H9 (cell line): ENCODE measurements at regions not wholly inside any gene's neighbourhood (a gene's known extent, or its start where the extent isn't known, plus 50 kb on each side); places are given as distances from the start of the nearest gene placed in this dataset.

Experiments
- DNase-seq: peaks from one replicate; pipeline ENCODE4 v3.0.0-alpha.2; 2017
- H2AFZ ChIP-seq: one replicate; pipeline ENCODE4 v1.6.1; 2013; ENCODE audit warnings: mild to moderate bottlenecking, low read length, control low read depth, moderate library complexity
- H2AK5ac ChIP-seq: 2 replicates; pipeline ENCODE4 v1.6.1; 2013; ENCODE audit warnings: low read length, control low read depth, mixed read lengths; ENCODE audit not compliant: insufficient read length
- H2BK120ac ChIP-seq: one replicate; pipeline ENCODE4 v1.6.1; 2013; ENCODE audit warnings: low read depth, mild to moderate bottlenecking, low read length, control low read depth, inconsistent platforms; ENCODE audit not compliant: poor library complexity, severe bottlenecking
- H2BK12ac ChIP-seq: 2 replicates; pipeline ENCODE4 v1.6.1; 2013; ENCODE audit warnings: low read length, control low read depth, mixed read lengths, low read depth; ENCODE audit not compliant: insufficient read length
- H2BK15ac ChIP-seq: 2 replicates; pipeline ENCODE4 v1.6.1; 2013; ENCODE audit warnings: low read depth, low read length, control low read depth
- H2BK20ac ChIP-seq: one replicate; pipeline ENCODE4 v1.6.1; 2013; ENCODE audit warnings: low read depth, mild to moderate bottlenecking, low read length, control low read depth, inconsistent platforms; ENCODE audit not compliant: poor library complexity, severe bottlenecking
- H2BK5ac ChIP-seq: 2 replicates; pipeline ENCODE4 v1.6.1; 2013; ENCODE audit warnings: low read length, control low read depth, mixed read lengths; ENCODE audit not compliant: insufficient read length
- H3K14ac ChIP-seq: 2 replicates; pipeline ENCODE4 v1.6.1; 2013; ENCODE audit warnings: low read length, control low read depth; ENCODE audit not compliant: insufficient read depth
- H3K18ac ChIP-seq: 2 replicates; pipeline ENCODE4 v1.6.1; 2013; ENCODE audit warnings: low read depth, mild to moderate bottlenecking, mixed read lengths, low read length, control low read depth; ENCODE audit not compliant: insufficient read length
- H3K23ac ChIP-seq: 2 replicates; pipeline ENCODE4 v1.6.1; 2013; ENCODE audit warnings: low read length, control low read depth, mixed read lengths, low read depth; ENCODE audit not compliant: insufficient read length
- H3K23me2 ChIP-seq: 2 replicates; pipeline ENCODE4 v1.6.1; 2013; ENCODE audit warnings: low read depth, mild to moderate bottlenecking, mixed read lengths, low read length, control low read depth; ENCODE audit not compliant: insufficient read length, poor library complexity, severe bottlenecking
- H3K27ac ChIP-seq: 2 replicates; pipeline ENCODE4 v1.5.1; 2013; ENCODE audit warnings: low read length, control low read depth, mixed read lengths, low read depth; ENCODE audit not compliant: insufficient read length
- H3K27me3 ChIP-seq: 2 replicates; pipeline ENCODE4 v1.6.1; 2013; ENCODE audit warnings: low read length, control low read depth, inconsistent platforms; ENCODE audit not compliant: insufficient read depth
- H3K4ac ChIP-seq: 2 replicates; pipeline ENCODE4 v1.6.1; 2013; ENCODE audit warnings: low read depth, mild to moderate bottlenecking, control low read depth, inconsistent platforms, low read length, moderate library complexity
- H3K4me1 ChIP-seq: 2 replicates; pipeline ENCODE4 v1.6.1; 2013; ENCODE audit warnings: low read length, control low read depth, inconsistent platforms; ENCODE audit not compliant: insufficient read depth
- H3K4me2 ChIP-seq: 2 replicates; pipeline ENCODE4 v1.6.1; 2013; ENCODE audit warnings: low read length, control low read depth, mixed read lengths; ENCODE audit not compliant: insufficient read length, insufficient read depth
- H3K56ac ChIP-seq: 2 replicates; pipeline ENCODE4 v1.6.1; 2013; ENCODE audit warnings: low read depth, mild to moderate bottlenecking, mixed read lengths, low read length, control low read depth; ENCODE audit not compliant: insufficient read length
- H3K79me1 ChIP-seq: 2 replicates; pipeline ENCODE4 v1.6.1; 2013; ENCODE audit warnings: low read depth, mild to moderate bottlenecking, moderate library complexity, low read length, control low read depth, inconsistent platforms; ENCODE audit not compliant: insufficient read depth, poor library complexity, severe bottlenecking
- H3K79me2 ChIP-seq: 2 replicates; pipeline ENCODE4 v1.6.1; 2013; ENCODE audit warnings: low read length, control low read depth, inconsistent platforms; ENCODE audit not compliant: insufficient read depth
- H3K9ac ChIP-seq: 2 replicates; pipeline ENCODE4 v1.6.1; 2013; ENCODE audit warnings: low read length, control low read depth, mixed read lengths; ENCODE audit not compliant: insufficient read length; ENCODE audit errors: extremely low read depth
- H3K9me3 ChIP-seq: one replicate; pipeline ENCODE4 v1.6.1; 2013; ENCODE audit warnings: low read depth, low read length, inconsistent platforms; ENCODE audit not compliant: control insufficient read depth
- H3T11ph ChIP-seq: one replicate; pipeline ENCODE4 v1.6.1; 2013; ENCODE audit warnings: mild to moderate bottlenecking, low read length, control low read depth, inconsistent platforms
- H4K20me1 ChIP-seq: one replicate; pipeline ENCODE4 v1.6.1; 2013; ENCODE audit not compliant: control insufficient read depth, insufficient read length, insufficient read depth
- H4K5ac ChIP-seq: 2 replicates; pipeline ENCODE4 v1.6.1; 2013; ENCODE audit warnings: low read depth, mild to moderate bottlenecking, mixed read lengths, low read length, control low read depth; ENCODE audit not compliant: insufficient read length
- H4K8ac ChIP-seq: replicated peaks from 2 replicates; pipeline ENCODE4 v1.6.1; 2013; ENCODE audit warnings: low read length, control low read depth, mixed read lengths, low read depth; ENCODE audit not compliant: insufficient read length
- H4K91ac ChIP-seq: 2 replicates; pipeline ENCODE4 v1.6.1; 2013; ENCODE audit warnings: low read depth, mild to moderate bottlenecking, moderate library complexity, mixed read lengths, low read length, control low read depth; ENCODE audit not compliant: insufficient read length
- H3K27ac Mint-ChIP-seq, 3 experiments: 2 replicates in 2 of 3; 3 replicates in 1 of 3; pipeline ENCODE4 v1.8.0; 2020 to 2021; ENCODE audit warnings: mixed read lengths in 3 of 3, mild to moderate bottlenecking in 1 of 3, moderate library complexity in 1 of 3
- H3K27me3 Mint-ChIP-seq: 2 replicates; pipeline ENCODE4 v1.8.0; 2021; ENCODE audit warnings: low read depth, mild to moderate bottlenecking, moderate library complexity, mixed read lengths
- H3K36me3 Mint-ChIP-seq, 3 experiments: 2 replicates in 2 of 3; 3 replicates in 1 of 3; pipeline ENCODE4 v1.8.0; 2020 to 2021; ENCODE audit warnings: low read depth in 3 of 3, mixed read lengths in 3 of 3; ENCODE audit not compliant: insufficient read depth in 1 of 3
- H3K4me1 Mint-ChIP-seq, 2 experiments: 2 replicates each; pipeline ENCODE4 v1.8.0; 2020; ENCODE audit warnings: mixed read lengths in 2 of 2
- H3K4me3 Mint-ChIP-seq, 2 experiments: 2 replicates in 1 of 2; 3 replicates in 1 of 2; pipeline ENCODE4 v1.8.0; 2020 to 2021; ENCODE audit warnings: mild to moderate bottlenecking in 2 of 2, mixed read lengths in 2 of 2, moderate library complexity in 1 of 2
- H3K9me3 Mint-ChIP-seq, 2 experiments: 2 replicates in 1 of 2; 3 replicates in 1 of 2; pipeline ENCODE4 v1.8.0; 2020; ENCODE audit warnings: mild to moderate bottlenecking in 2 of 2, mixed read lengths in 2 of 2, moderate library complexity in 1 of 2
- WGBS: extraction: QIAGEN DNeasy Blood & Tissue Kit; methylation state at CpG from one replicate; pipeline ENCODE4 v1.1.7; 2013; ENCODE audit warnings: missing lambda C conversion rate, low lambda C conversion rate, mixed read lengths; ENCODE audit not compliant: insufficient read length; ENCODE audit errors: extremely low coverage; 5-methylcytosine and 5-hydroxymethylcytosine counted together
- TF ChIP-seq, protein P1 (sequence below): fragments of 200-600 bp; sonication (generic); conservative IDR thresholded peaks from 3 replicates; pipeline ENCODE4 v1.8.0; 2021; ENCODE audit warnings: antibody characterized with exemption, mild to moderate bottlenecking

DNA sequence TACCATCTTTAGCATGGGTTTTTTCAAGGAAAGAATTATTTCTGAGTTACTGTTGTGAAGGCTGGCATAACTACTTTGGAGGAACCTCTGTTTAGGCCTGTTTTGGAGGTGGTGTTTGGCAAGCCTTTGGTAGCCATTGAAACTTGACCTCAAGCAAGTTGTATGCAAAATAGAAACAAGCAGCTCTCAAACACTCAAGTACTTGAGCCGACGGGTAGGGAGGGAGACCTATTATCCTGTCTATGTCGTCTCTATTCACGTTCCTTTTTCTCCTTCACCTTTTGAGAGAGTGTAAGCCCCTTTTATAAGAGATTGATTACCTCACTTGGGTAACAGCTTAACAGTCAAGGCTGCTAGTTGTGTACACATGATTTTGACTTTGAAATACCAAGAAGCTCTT is 878.3 kb upstream of the CXADR start:
- Mint-ChIP-seq H3K36me3 (peaks cover 0 to 6% (median 0%) of the 10 kb centered on the region in 3 experiments; a peak in 2 of 7 replicates), H3K9me3 (peaks cover 0 to 5% of the 10 kb centered on the region in 2 experiments; a peak in 2 of 5 replicates), H3K4me3 (no peak overlapping the region), H3K27ac (peak overlapping the region; percentile 49 to 76 (median 62); a peak in 6 of 7 replicates), H3K27me3 (no peaks in the 10 kb centered on the region), H3K4me1 (peaks cover 35 to 40% of the 10 kb centered on the region in 2 experiments)
- TF ChIP-seq, protein P1, sequence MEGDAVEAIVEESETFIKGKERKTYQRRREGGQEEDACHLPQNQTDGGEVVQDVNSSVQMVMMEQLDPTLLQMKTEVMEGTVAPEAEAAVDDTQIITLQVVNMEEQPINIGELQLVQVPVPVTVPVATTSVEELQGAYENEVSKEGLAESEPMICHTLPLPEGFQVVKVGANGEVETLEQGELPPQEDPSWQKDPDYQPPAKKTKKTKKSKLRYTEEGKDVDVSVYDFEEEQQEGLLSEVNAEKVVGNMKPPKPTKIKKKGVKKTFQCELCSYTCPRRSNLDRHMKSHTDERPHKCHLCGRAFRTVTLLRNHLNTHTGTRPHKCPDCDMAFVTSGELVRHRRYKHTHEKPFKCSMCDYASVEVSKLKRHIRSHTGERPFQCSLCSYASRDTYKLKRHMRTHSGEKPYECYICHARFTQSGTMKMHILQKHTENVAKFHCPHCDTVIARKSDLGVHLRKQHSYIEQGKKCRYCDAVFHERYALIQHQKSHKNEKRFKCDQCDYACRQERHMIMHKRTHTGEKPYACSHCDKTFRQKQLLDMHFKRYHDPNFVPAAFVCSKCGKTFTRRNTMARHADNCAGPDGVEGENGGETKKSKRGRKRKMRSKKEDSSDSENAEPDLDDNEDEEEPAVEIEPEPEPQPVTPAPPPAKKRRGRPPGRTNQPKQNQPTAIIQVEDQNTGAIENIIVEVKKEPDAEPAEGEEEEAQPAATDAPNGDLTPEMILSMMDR = no peak
- H2AFZ ChIP-seq = no peak overlapping the region
- H2BK20ac ChIP-seq = no peak overlapping the region
- H2AK5ac ChIP-seq = no peak overlapping the region
- H2BK5ac ChIP-seq = no peak overlapping the region
- H3K14ac ChIP-seq = no peak overlapping the region
- H3K27ac ChIP-seq = no peak overlapping the region
- 0 out of 2 replicates have a peak, but pooled peaks cover 5% of the 10 kb centered on the region for H3K4me1 ChIP-seq
- H3K56ac ChIP-seq = no peak overlapping the region
- no peak overlapping the region for H3K23ac ChIP-seq
- H2BK12ac ChIP-seq = no peak overlapping the region
- H2BK15ac ChIP-seq = no peak overlapping the region
- DNase-seq = peak; percentile 47
- no peak overlapping the region for H3K18ac ChIP-seq
- H4K8ac ChIP-seq = no peak overlapping the region
- H3K9ac ChIP-seq = no peak overlapping the region
- no peak overlapping the region for H3K4me2 ChIP-seq
- no peak overlapping the region for H3K4ac ChIP-seq
- WGBS = no CpG with 5 or more reads among the region's 4 CpGs
- H3K27me3 ChIP-seq = no peaks in the 10 kb centered on the region
- no peaks in the 10 kb centered on the region for H3K23me2 ChIP-seq
- no peak overlapping the region for H3T11ph ChIP-seq
- H4K5ac ChIP-seq = no peak overlapping the region
- no peaks in the 10 kb centered on the region for H3K9me3 ChIP-seq
- no peak overlapping the region for H4K91ac ChIP-seq
- no peak overlapping the region for H2BK120ac ChIP-seq
- H3K79me1 ChIP-seq = no peaks in the 10 kb centered on the region
- no peaks in the 10 kb centered on the region for H4K20me1 ChIP-seq
- H3K79me2 ChIP-seq = no peaks in the 10 kb centered on the region
